Activated naive CD4-positive, alpha-beta T cell treated with anti-CD3 and anti-CD28 coated beads for 36 hours (primary cell): ENCODE measurements at regions not wholly inside any gene's neighbourhood (a gene's known extent, or its start where the extent isn't known, plus 50 kb on each side); places are given as distances from the start of the nearest gene placed in this dataset.
"Not testable (repeated sequence)": the region's sequence is repeated elsewhere in the genome, so short reads cannot be mapped to it uniquely, and the experiment has no call there.

Experiments
- CTCF ChIA-PET: fragments of 350-600 bp; sonication (Branson Sonifier 250); formaldehyde crosslinking; loops from one replicate; lab custom pipeline; 2021; ENCODE audit warnings: antibody characterized with exemption; lab: Charles Lee
- DNase-seq: peaks from one replicate; pipeline ENCODE4 v3.0.0-alpha.2; 2020
- H3K27ac Mint-ChIP-seq: one replicate; pipeline ENCODE4 v1.8.0; 2021; ENCODE audit warnings: mild to moderate bottlenecking, mixed read lengths
- H3K27me3 Mint-ChIP-seq: one replicate; pipeline ENCODE4 v1.8.0; 2021; ENCODE audit warnings: low read depth, mixed read lengths
- H3K36me3 Mint-ChIP-seq: one replicate; pipeline ENCODE4 v1.8.0; 2021; ENCODE audit warnings: low read depth, mixed read lengths
- H3K4me1 Mint-ChIP-seq: one replicate; pipeline ENCODE4 v1.8.0; 2021; ENCODE audit warnings: low read depth, mixed read lengths
- H3K4me3 Mint-ChIP-seq: one replicate; pipeline ENCODE4 v1.8.0; 2021; ENCODE audit warnings: mild to moderate bottlenecking, moderate library complexity, mixed read lengths
- H3K9me3 Mint-ChIP-seq: one replicate; pipeline ENCODE4 v1.8.0; 2021; ENCODE audit warnings: mixed read lengths
- intact Hi-C: fragments of 100-400 bp; cut with micrococcal nuclease; formaldehyde crosslinking; loops from one replicate; pipeline ENCODE4 v1.15.1; 2023

DNA sequence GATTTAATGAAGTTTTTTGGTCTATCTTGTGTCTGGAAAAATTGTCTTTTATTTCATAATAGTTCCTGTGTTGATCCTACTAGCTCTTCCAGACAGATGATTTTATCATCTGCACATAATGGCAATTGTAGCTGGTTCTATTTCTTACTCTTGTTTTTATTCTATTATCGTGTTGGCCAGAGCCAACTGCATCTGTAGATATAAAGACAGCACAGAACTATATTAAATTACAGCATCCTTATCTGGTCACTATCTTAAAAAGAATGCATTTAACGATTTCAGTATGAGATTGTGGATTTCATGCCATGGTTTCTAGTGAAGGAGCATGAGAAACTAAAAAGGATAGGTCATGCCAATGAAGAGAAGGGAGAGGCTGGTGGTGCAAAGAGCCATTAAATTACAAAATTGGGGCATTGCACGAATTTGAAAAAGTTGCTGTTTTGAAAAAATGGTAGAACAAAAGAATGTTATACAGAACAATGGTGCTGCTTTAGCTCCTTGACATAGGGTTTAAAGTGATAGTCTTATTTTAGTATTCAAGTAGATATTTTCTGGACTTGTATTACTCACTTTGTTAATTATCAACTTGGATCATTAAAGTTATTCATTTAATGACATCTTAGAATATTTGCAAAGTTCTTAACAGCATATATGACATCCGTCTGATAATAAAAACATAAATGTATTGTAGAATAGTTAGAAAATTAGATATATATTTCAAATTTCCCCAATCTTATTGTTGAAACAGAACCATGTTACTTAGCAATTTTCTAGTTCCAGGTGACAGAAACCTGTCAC, 1250.3 kb downstream of the REEP3 start:
- Mint-ChIP-seq H3K27ac (no peak overlapping the region), H3K9me3 (no peaks in the 10 kb centered on the region), H3K36me3 (no peaks in the 10 kb centered on the region), H3K4me1 (no peaks in the 10 kb centered on the region), H3K27me3 (no peaks in the 10 kb centered on the region), H3K4me3 (no peak overlapping the region)
- intact Hi-C loops, result no loop called here
- CTCF ChIA-PET, result no interaction called here
- DNase-seq, result no peak

DNA sequence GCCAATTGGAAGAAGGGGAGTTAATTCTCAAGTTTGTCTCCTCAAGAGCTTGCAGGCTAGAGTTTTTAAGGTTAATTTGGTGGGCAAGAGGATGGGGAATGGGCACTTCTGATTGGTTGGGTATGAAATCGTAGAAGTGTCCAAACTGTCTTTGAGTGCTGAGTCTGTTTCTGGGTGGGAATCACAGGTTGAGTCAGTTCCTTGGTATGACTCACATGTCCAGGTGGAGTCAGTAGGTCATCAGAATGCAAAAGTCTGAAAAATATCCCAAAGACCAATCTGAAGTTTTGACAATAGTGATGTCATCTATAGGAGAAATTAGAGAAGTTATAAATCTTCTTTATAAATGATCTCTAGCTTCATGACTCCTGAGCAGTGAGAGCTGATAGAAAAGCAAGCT, 1252.2 kb downstream of the REEP3 start:
- H3K36me3 Mint-ChIP-seq, result no peaks in the 10 kb centered on the region
- intact Hi-C loops, result no loop called here
- H3K4me3 Mint-ChIP-seq, result no peak overlapping the region
- H3K9me3 Mint-ChIP-seq, result no peaks in the 10 kb centered on the region
- no peak for DNase-seq
- CTCF ChIA-PET, result no interaction called here
- H3K27me3 Mint-ChIP-seq, result no peaks in the 10 kb centered on the region
- H3K27ac Mint-ChIP-seq, result no peak overlapping the region
- H3K4me1 Mint-ChIP-seq, result no peaks in the 10 kb centered on the region

DNA sequence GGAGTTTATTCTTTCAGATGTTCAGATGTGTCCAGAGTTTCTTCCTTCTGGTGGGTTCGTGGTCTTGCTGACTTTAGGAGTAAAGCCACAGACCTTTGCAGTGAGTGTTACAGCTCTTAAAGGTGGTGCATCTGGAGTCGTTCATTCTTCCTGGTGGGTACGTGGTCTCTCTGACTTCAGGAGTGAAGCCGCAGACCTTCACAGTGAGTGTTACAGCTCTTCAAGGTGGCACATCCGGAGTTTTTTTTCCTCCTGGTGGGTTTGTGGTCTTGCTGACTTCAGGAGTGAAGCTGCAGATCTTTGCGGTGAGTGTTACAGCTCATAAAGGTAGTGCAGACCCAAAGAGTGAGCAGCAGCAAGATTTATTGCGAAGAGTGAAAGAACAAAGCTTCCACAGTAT, 1263.2 kb downstream of the REEP3 start:
- H3K36me3 Mint-ChIP-seq, H3K27ac Mint-ChIP-seq, H3K9me3 Mint-ChIP-seq, H3K4me3 Mint-ChIP-seq, H3K27me3 Mint-ChIP-seq, H3K4me1 Mint-ChIP-seq, CTCF ChIA-PET, DNase-seq, intact Hi-C loops: not testable (repeated sequence)

DNA sequence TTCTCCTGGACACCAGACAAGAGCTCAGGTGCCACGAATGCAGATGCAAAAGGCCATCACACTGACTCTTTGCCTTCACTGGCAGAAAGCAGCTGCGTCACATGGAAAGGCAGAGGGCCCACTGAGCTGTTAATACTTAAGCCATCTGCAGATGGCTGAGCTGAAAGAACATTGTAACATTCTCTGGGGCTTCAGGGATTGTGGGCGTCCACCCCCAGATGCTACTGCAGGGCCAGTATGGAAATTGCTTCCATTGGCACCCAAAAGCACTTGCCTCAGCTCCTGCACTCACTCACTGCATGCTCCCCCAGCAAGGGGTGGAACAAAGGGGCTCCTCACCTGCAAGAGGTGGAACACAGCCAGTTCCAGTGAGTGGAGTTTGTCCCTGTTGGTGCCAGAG, 1264.6 kb downstream of the REEP3 start:
- H3K4me1 Mint-ChIP-seq, result no peaks in the 10 kb centered on the region
- no peaks in the 10 kb centered on the region for H3K36me3 Mint-ChIP-seq
- H3K4me3 Mint-ChIP-seq, result no peak overlapping the region
- DNase-seq, result no peak
- no peaks in the 10 kb centered on the region for H3K9me3 Mint-ChIP-seq
- H3K27me3 Mint-ChIP-seq, result no peaks in the 10 kb centered on the region
- CTCF ChIA-PET, result no interaction called here
- intact Hi-C loops, result no loop called here
- no peak overlapping the region for H3K27ac Mint-ChIP-seq

DNA sequence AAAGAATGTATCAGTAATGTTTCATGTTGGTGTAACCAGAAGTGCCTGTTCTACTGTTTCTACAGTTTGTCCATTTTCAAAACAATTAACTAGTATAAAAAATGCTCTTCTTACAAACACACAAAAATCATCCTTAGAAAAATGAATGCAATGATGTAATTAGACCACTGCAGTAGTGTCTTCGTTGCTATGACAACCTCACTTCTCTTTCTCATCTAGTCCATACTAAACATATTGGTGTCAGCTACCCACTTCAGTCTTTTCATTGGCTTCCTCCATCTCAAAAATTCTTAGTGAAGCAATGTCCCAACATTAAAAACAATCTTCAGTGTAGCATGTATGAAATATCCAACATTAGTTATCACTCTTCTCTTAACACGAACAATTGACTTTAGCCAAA, 1265.8 kb downstream of the REEP3 start:
- CTCF ChIA-PET, result no interaction called here
- H3K4me1 Mint-ChIP-seq, result no peaks in the 10 kb centered on the region
- H3K27me3 Mint-ChIP-seq, result no peaks in the 10 kb centered on the region
- no peaks in the 10 kb centered on the region for H3K9me3 Mint-ChIP-seq
- H3K27ac Mint-ChIP-seq, result no peak overlapping the region
- intact Hi-C loops, result no loop called here
- DNase-seq, result no peak
- H3K4me3 Mint-ChIP-seq, result no peak overlapping the region
- H3K36me3 Mint-ChIP-seq, result no peaks in the 10 kb centered on the region

DNA sequence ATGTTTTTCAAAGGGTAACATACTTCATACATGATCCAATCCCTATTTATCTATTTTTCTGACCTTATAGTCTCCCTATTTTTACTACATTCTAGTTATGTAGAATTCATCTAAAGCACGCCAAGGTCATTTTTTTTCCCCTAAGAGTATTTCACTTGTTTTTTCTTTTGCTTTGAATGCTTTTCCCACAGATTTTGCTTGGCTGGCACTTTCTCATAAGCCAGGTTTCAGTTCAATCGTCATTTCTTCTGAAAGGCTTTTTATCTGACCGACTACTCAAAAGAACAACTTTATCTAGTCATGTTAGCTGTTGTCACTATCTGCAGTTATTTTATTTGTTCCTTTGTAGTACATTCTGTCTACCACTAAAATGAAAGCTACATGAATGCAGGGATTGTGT, 1274.6 kb downstream of the REEP3 start:
- no peak overlapping the region for H3K27ac Mint-ChIP-seq

DNA sequence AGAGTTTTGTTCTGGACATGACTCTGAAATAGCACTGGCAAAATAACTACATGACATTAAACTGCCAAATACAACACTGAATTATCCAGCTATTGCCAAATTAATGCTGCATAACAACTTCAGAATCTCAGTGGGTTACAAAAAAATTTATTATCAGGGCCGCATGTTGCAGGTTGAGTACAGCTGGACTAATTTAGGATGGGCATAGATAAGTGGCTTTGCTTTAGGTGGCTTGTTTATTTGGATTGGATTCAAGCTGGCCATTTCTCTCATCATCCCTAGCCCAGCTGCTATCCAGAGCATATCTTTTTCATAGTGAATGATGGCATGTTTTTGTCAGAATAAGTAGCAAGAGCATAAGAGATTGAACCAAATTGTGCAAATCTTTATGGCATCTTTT, 1277.1 kb downstream of the REEP3 start:
- Mint-ChIP-seq H3K9me3 (peaks cover 10% of the 10 kb centered on the region), H3K36me3 (no peaks in the 10 kb centered on the region), H3K27me3 (no peaks in the 10 kb centered on the region), H3K4me3 (no peak overlapping the region), H3K27ac (no peak overlapping the region), H3K4me1 (no peaks in the 10 kb centered on the region)
- intact Hi-C loops, result no loop called here
- no peak for DNase-seq
- CTCF ChIA-PET, result no interaction called here

More for the DNA sequence above, 1274.6 kb downstream of the REEP3 start:
- H3K36me3 Mint-ChIP-seq, result no peaks in the 10 kb centered on the region
- no peaks in the 10 kb centered on the region for H3K27me3 Mint-ChIP-seq
- DNase-seq, result no peak
- intact Hi-C loops, result no loop called here
- no peak overlapping the region for H3K4me3 Mint-ChIP-seq
- H3K4me1 Mint-ChIP-seq, result no peaks in the 10 kb centered on the region
- CTCF ChIA-PET, result no interaction called here
- peaks cover 10% of the 10 kb centered on the region for H3K9me3 Mint-ChIP-seq

DNA sequence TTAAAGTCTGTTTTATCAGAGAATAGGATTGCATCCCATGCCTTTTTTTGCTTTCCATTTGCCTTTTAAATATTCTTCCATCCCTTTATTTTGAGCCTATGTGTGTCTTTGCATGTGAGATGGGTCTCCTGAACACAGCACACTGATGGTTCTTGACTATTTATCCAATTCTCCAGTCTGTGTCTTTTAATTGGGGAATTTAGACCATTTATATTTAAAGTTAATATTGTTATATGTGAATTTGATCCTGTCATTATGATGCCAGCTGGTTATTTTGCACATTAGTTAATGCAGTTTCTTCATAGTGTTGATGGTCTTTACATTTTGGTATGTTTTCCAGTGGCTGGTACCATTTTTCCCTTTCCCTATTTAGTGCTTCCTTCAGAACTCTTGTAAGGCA, 1287.0 kb downstream of the REEP3 start:
- H3K27ac Mint-ChIP-seq, H3K4me3 Mint-ChIP-seq, intact Hi-C loops, CTCF ChIA-PET, DNase-seq, H3K27me3 Mint-ChIP-seq, H3K9me3 Mint-ChIP-seq, H3K4me1 Mint-ChIP-seq, H3K36me3 Mint-ChIP-seq: not testable (repeated sequence)

DNA sequence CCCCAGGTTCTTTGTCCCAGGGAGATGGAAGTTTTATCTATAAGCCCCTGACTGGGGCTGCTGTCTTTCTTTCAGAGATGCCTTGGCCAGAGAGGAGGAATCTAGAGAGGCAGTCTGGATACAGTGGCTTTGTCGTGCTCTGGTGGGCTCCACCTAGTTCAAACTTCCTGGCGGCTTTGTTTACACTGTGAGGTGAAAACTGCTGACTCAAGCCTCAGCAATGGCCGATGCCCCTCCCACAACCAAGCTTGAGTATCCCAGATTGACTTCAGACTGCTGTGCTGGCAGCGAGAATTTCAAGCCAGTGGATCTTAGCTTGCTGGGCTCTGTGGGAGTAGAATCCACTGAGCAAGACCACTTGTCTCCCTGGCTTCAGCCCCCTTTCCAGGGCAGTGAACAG, 1288.8 kb downstream of the REEP3 start:
- H3K27me3 Mint-ChIP-seq, H3K4me3 Mint-ChIP-seq, H3K36me3 Mint-ChIP-seq, H3K9me3 Mint-ChIP-seq, CTCF ChIA-PET, intact Hi-C loops, H3K4me1 Mint-ChIP-seq, H3K27ac Mint-ChIP-seq, DNase-seq: not testable (repeated sequence)

DNA sequence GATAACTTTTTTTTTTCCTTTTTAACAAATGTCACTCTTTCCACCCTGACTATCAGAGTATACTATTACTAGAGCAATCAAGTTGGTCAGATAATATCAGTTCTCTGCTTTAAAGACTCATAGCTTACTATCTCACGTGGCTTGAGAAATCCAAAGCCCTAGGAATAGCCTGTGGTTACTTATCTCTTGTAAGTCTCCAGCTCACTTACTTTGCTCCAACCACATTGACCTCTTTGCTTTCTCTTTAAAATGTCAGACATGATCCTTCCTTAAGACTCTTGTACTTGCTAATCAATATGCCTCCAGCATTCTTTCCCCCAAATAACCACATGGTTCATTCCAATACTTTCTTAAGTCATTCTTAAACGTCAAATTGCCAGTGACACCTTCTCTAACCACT, 1292.2 kb downstream of the REEP3 start:
- H3K27ac Mint-ChIP-seq, result no peak overlapping the region
- no peaks in the 10 kb centered on the region for H3K27me3 Mint-ChIP-seq
- no peaks in the 10 kb centered on the region for H3K4me1 Mint-ChIP-seq
- no peak for DNase-seq
- intact Hi-C loops, result no loop called here
- H3K4me3 Mint-ChIP-seq, result no peak overlapping the region
- CTCF ChIA-PET, result interaction anchor here (0.5 kb wide), 1 partner anchor 604 kb away, joined by 3 read pairs; no protein-coding TSS in a partner anchor
- H3K9me3 Mint-ChIP-seq, result no peaks in the 10 kb centered on the region
- H3K36me3 Mint-ChIP-seq, result no peaks in the 10 kb centered on the region

DNA sequence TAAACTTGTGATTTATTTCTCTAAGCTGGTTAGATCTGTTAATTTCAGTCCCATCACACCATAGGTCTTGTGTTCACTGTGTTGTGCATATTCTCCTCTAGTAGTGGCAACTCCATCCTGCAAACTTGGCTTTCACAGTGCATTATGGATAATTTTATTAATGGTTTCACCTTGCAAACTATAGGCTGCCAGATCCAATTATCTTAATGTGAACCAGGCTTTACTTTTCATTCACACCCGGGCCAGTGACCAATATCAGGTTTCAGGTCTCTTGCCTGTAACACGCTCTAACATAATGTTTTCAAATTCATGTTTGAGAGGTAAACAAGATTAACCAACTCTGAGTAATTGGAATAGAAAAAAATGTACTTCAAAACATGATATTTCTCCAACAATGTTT, 1293.0 kb downstream of the REEP3 start:
- no peaks in the 10 kb centered on the region for H3K27me3 Mint-ChIP-seq
- no peak overlapping the region for H3K4me3 Mint-ChIP-seq
- H3K4me1 Mint-ChIP-seq, result no peaks in the 10 kb centered on the region
- H3K27ac Mint-ChIP-seq, result no peak overlapping the region
- CTCF ChIA-PET, result no interaction called here
- intact Hi-C loops, result no loop called here
- H3K36me3 Mint-ChIP-seq, result no peaks in the 10 kb centered on the region
- no peaks in the 10 kb centered on the region for H3K9me3 Mint-ChIP-seq
- DNase-seq, result no peak

DNA sequence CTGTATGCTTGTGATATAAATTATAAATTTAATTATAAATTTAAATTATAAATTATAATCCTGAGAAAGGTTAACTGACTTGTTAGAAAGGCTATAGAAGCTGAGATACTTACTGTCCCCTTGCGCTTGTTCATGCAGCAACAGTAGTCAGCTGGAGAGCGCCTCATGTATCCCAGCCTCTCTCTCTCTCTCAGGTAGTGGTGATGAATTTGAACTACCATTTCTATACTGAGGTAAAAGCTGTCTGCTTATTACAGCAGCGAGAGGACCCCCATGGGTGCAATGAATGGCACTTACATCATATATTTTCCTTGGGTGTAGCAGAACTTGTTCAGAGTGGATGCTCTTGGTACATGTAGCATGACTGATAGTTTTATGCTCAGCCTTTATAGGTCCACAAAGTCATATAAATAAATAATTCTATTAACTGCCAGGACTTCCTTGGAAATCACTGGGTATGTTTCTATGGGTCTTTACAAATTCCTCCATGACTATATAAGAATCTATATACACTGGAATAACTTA, 1308.7 kb downstream of the REEP3 start:
- H3K9me3 Mint-ChIP-seq, result peaks cover 6% of the 10 kb centered on the region
- no peaks in the 10 kb centered on the region for H3K4me1 Mint-ChIP-seq
- intact Hi-C loops, result no loop called here

DNA sequence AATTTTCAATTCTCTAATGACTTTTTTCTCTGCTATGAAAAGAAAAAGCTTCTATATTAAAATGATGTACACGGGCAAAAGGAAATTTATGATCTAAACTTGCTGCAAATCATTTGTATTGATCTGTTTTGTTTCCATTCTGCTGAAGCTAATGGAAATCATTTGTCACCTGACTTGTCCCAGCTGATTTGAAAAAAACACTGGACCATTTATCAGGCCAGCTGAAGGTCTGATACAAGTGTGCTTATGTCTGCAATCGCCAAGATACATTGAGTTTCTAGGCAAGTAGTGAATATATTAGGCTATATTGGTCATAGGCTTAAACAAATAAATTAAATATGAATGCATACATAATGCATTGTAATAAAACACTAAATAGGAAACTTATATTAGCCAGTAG, 1309.7 kb downstream of the REEP3 start:
- no peaks in the 10 kb centered on the region for H3K36me3 Mint-ChIP-seq
- CTCF ChIA-PET, result no interaction called here
- peaks cover 6% of the 10 kb centered on the region for H3K9me3 Mint-ChIP-seq
- H3K27ac Mint-ChIP-seq, result no peak overlapping the region
- intact Hi-C loops, result no loop called here
- DNase-seq, result no peak
- H3K4me3 Mint-ChIP-seq, result no peak overlapping the region
- no peaks in the 10 kb centered on the region for H3K27me3 Mint-ChIP-seq
- no peaks in the 10 kb centered on the region for H3K4me1 Mint-ChIP-seq

More for the DNA sequence above, 1308.7 kb downstream of the REEP3 start:
- H3K27me3 Mint-ChIP-seq, result no peaks in the 10 kb centered on the region
- DNase-seq, result no peak
- H3K27ac Mint-ChIP-seq, result no peak overlapping the region
- CTCF ChIA-PET, result no interaction called here
- H3K36me3 Mint-ChIP-seq, result no peaks in the 10 kb centered on the region
- H3K4me3 Mint-ChIP-seq, result no peak overlapping the region
